ENCODE measurements at regions not wholly inside any gene's neighbourhood (a gene's known extent, or its start where the extent isn't known, plus 50 kb on each side); places are given as distances from the start of the nearest gene placed in this dataset.

GRCh38 chr2:60067006-60067405, 486.4 kb downstream of the BCL11A start:
- TF ChIP-seq CTCF (IDR thresholded peaks at IDR 0.05; ENCODE audit: insufficient read depth, low read length) (no peak), POLR2AphosphoS5 (IDR thresholded peaks at IDR 0.05; ENCODE audit: low read depth) (no peak)

Data from HL-60 (cell line).